Spleen (tissue), 11 donors: ENCODE measurements at regions not wholly inside any gene's neighbourhood (a gene's known extent, or its start where the extent isn't known, plus 50 kb on each side); places are given as distances from the start of the nearest gene placed in this dataset.

Experiments
- DNase-seq: peaks from one replicate; pipeline ENCODE4 v3.0.0-alpha.2; 2020
- H3K27ac ChIP-seq, 8 donors: fragments of 200-600 bp; sonication (generic) in 7 of 8; 1 replicate in 4 of 8; 2 replicates in 4 of 8; pipeline versions ENCODE4 v1.5.0 to v1.8.0; 2016 to 2021; ENCODE audit warnings: inconsistent platforms in 4 of 8, mild to moderate bottlenecking in 4 of 8, moderate library complexity in 1 of 8
- H3K27me3 ChIP-seq, 7 donors: fragments of 200-600 bp; sonication (generic) in 6 of 7; replicated peaks in 1 of 7; 1 replicate in 4 of 7; 2 replicates in 3 of 7; pipeline versions ENCODE4 v1.5.0 to v1.8.0; 2016 to 2021; ENCODE audit warnings: inconsistent platforms in 3 of 7, mild to moderate bottlenecking in 1 of 7
- H3K36me3 ChIP-seq, 6 donors: fragments of 200-600 bp; sonication (generic) in 5 of 6; 1 replicate in 4 of 6; 2 replicates in 2 of 6; pipeline versions ENCODE4 v1.5.0 to v1.8.0; 2016 to 2021; ENCODE audit warnings: inconsistent platforms in 2 of 6
- H3K4me1 ChIP-seq, 6 donors: fragments of 200-600 bp; sonication (generic) in 5 of 6; 1 replicate in 3 of 6; 2 replicates in 3 of 6; pipeline versions ENCODE4 v1.5.0 to v1.8.0; 2016 to 2021; ENCODE audit warnings: inconsistent platforms in 3 of 6
- H3K4me3 ChIP-seq, 8 donors: fragments of 200-600 bp; sonication (generic) in 7 of 8; 1 replicate in 4 of 8; 2 replicates in 4 of 8; pipeline versions ENCODE4 v1.5.0 to v1.8.0; 2016 to 2021; ENCODE audit warnings: inconsistent platforms in 4 of 8, mild to moderate bottlenecking in 4 of 8, moderate library complexity in 2 of 8
- H3K9me3 ChIP-seq, 8 donors: fragments of 200-600 bp; sonication (generic) in 7 of 8; 1 replicate in 4 of 8; 2 replicates in 4 of 8; pipeline versions ENCODE4 v1.5.0 to v1.8.0; 2016 to 2021; ENCODE audit warnings: inconsistent platforms in 4 of 8
- POLR2A ChIP-seq, 3 donors: fragments of 450-650 bp; IDR thresholded peaks; one replicate each; pipeline ENCODE4 v1.5.1; 2017; ENCODE audit warnings: antibody characterized with exemption in 3 of 3, mild to moderate bottlenecking in 1 of 3
- POLR2AphosphoS5 ChIP-seq, 3 donors: sonication (generic); formaldehyde crosslinking; IDR thresholded peaks; one replicate each; pipeline ENCODE4 v1.5.1; 2017; ENCODE audit warnings: antibody characterized with exemption in 3 of 3
- WGBS, 5 donors: extraction: QIAGEN DNeasy Blood & Tissue Kit in 3 of 5; methylation state at CpG; one replicate each; pipeline versions ENCODE4 v1.1.5 to v1.1.7; 2013 to 2018; 5-methylcytosine and 5-hydroxymethylcytosine counted together
- intact Hi-C: fragments of 100-400 bp; cut with DNase I; formaldehyde crosslinking; loops from one replicate; pipeline ENCODE4 v1.15.0; 2023; ENCODE audit warnings: low total_unique reads
- TF ChIP-seq, protein P1 (sequence below), 11 experiments: fragments of 200-600 bp in 7 of 11; fragments of 450-650 bp in 4 of 11; sonication (generic) in 4 of 11; IDR thresholded peaks in 8 of 11; conservative IDR thresholded peaks in 3 of 11; 1 replicate in 7 of 11; 2 replicates in 4 of 11; pipeline versions ENCODE4 v1.4.0 to v1.8.0; 2016 to 2021; ENCODE audit warnings: antibody characterized with exemption in 11 of 11, inconsistent platforms in 4 of 11, mild to moderate bottlenecking in 1 of 11
- donor health status: healthy with polysubstance abuse.
- donor health status: DM: no; HTN: no; CAD: no; lungs with moderate emphysema.
- donor health status: DM: no; HTN: no; CAD: no.
- donor health status: Bipolar disorder and iron deficiency.
- donor health status: healthy.
- donor health status: DM: no; HTN: no; CAD: no.
- donor health status: DM: yes; HTN: yes; CAD: no.

DNA sequence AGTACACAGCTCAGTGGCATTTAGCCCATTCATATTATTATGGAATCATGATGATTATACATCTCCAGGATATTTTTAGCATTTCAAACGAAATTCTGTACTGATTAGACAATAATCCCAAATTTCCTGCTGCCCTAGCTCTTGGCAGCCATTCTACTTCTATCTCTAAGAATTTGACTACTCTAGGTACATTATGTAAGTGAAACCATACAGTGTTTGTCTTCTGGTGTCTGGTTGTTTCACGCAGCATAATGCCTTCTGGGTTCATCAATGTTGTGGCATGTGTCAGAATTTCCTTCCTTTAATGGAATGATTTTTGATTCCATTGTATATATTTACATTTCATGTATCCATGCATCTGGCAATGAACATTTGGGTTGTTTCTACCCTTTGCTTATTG is 517.7 kb downstream of the ETS1 start:
- 65 to 75% (median 73%) methylated on average over 2 of the region's 2 CpGs for WGBS, 5 donors
- intact Hi-C loops: no loop called here

DNA sequence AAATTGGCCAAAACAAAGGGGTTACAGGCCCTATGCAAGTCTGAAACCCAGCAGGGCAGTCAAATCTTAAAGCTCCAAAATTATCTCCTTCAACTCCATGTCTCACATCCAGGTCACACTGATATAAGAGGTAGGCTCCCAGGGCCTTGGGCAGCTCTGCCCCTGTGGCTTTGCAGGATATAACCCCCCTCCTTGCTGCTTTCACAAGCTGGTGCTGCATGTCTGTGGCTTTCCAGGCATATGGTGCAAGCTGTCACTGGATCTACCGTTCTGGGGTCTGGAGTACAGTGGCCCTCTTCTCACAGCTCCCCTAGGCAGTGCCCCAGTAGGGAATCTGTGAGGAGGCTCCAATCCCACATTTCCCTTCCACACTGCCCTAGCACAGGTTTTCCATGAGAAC is 519.6 kb downstream of the ETS1 start:
- no peaks in the 10 kb centered on the region for H3K4me1 ChIP-seq
- DNase-seq: no peak
- intact Hi-C loops: no loop called here
- peaks cover 0 to 8% (median 2%) of the 10 kb centered on the region in 8 donors for H3K9me3 ChIP-seq
- peaks cover 0 to 2% (median 0%) of the 10 kb centered on the region in 7 donors for H3K27me3 ChIP-seq
- no peak overlapping the region for H3K4me3 ChIP-seq
- TF ChIP-seq POLR2A (IDR thresholded peaks at IDR 0.05): no peak
- no peak for TF ChIP-seq POLR2AphosphoS5 (IDR thresholded peaks at IDR 0.05)
- TF ChIP-seq, protein P1, sequence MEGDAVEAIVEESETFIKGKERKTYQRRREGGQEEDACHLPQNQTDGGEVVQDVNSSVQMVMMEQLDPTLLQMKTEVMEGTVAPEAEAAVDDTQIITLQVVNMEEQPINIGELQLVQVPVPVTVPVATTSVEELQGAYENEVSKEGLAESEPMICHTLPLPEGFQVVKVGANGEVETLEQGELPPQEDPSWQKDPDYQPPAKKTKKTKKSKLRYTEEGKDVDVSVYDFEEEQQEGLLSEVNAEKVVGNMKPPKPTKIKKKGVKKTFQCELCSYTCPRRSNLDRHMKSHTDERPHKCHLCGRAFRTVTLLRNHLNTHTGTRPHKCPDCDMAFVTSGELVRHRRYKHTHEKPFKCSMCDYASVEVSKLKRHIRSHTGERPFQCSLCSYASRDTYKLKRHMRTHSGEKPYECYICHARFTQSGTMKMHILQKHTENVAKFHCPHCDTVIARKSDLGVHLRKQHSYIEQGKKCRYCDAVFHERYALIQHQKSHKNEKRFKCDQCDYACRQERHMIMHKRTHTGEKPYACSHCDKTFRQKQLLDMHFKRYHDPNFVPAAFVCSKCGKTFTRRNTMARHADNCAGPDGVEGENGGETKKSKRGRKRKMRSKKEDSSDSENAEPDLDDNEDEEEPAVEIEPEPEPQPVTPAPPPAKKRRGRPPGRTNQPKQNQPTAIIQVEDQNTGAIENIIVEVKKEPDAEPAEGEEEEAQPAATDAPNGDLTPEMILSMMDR (IDR thresholded peaks at IDR 0.05 in 8 of 11, conservative IDR thresholded peaks at IDR 0.05 in 3 of 11): no peak
- no peaks in the 10 kb centered on the region for H3K36me3 ChIP-seq
- no peak overlapping the region for H3K27ac ChIP-seq
- 31 to 80% (median 38%) methylated on average over 1 of the region's 1 CpG for WGBS, 5 donors

More for the DNA sequence above, 517.7 kb downstream of the ETS1 start:
- H3K27me3 ChIP-seq: no peaks in the 10 kb centered on the region
- H3K4me3 ChIP-seq: no peak overlapping the region
- TF ChIP-seq, protein P1 (IDR thresholded peaks at IDR 0.05 in 8 of 11, conservative IDR thresholded peaks at IDR 0.05 in 3 of 11): no peak
- TF ChIP-seq POLR2AphosphoS5 (IDR thresholded peaks at IDR 0.05) (no peak), POLR2A (IDR thresholded peaks at IDR 0.05) (no peak)
- no peaks in the 10 kb centered on the region for H3K36me3 ChIP-seq
- H3K27ac ChIP-seq: no peak overlapping the region
- DNase-seq: no peak
- H3K9me3 ChIP-seq: no peaks in the 10 kb centered on the region
- H3K4me1 ChIP-seq: no peaks in the 10 kb centered on the region

DNA sequence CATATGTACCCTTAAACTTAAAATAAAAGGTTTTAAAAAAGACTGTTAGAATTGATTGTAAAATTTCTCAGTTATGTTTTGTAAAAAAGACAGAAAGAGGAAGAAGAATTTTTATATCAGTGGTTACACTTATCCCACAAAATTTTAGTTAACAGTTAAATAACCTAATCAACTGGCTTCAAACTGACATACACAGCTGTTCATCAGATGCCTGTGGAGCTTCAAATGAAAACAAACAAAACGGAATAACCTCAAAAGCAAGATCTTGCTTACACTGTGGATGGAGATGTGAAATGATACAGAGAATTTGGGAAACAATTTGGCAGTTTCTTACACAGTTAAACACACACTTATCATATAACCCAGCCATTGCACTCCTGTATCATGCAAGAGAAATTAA is 521.0 kb downstream of the ETS1 start:
- no peak overlapping the region for H3K27ac ChIP-seq
- H3K36me3 ChIP-seq: no peaks in the 10 kb centered on the region
- intact Hi-C loops: no loop called here
- H3K4me1 ChIP-seq: no peaks in the 10 kb centered on the region
- H3K4me3 ChIP-seq: no peak overlapping the region
- peaks cover 0 to 8% (median 2%) of the 10 kb centered on the region in 8 donors for H3K9me3 ChIP-seq
- DNase-seq: no peak
- TF ChIP-seq, protein P1 (IDR thresholded peaks at IDR 0.05 in 8 of 11, conservative IDR thresholded peaks at IDR 0.05 in 3 of 11): no peak
- TF ChIP-seq POLR2AphosphoS5 (IDR thresholded peaks at IDR 0.05): no peak
- TF ChIP-seq POLR2A (IDR thresholded peaks at IDR 0.05): no peak
- WGBS, 5 donors: 42 to 54% (median 44%) methylated on average over 1 of the region's 1 CpG
- H3K27me3 ChIP-seq: peaks cover 0 to 3% (median 0%) of the 10 kb centered on the region in 7 donors

DNA sequence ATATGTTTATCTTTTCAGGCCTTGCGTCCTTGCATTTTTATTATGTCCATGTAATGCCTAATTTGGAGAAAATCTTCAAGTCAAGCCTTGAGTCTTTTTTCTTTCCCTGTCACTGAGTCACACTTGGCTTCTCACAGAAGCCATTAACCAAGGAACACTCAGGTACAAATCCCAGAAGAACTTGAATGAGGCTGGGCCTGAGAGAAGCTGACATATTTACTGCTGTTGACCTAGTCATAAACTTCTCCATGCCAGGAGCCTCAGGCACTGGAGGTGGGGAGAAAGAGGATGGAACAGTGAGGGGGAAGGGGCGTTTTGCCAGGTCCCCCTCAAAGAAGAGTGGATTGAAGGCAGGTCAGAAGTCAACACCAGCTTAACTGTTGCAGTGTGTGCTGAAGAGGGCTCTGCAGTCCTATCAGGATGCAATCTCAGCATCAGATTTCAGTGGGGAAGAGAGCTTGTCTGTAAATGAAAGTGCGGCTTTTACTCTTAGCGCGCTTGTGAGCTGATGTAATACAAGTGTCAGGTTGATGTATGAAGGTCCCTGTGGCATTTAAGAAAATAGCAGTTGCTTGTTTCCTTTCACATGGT is 526.0 kb downstream of the ETS1 start:
- Histone ChIP-seq H3K4me3 (no peak overlapping the region), H3K36me3 (no peaks in the 10 kb centered on the region), H3K4me1 (no peaks in the 10 kb centered on the region), H3K27ac (no peak overlapping the region), H3K27me3 (peaks cover 0 to 3% (median 0%) of the 10 kb centered on the region in 7 donors), H3K9me3 (peaks cover 0 to 8% (median 2%) of the 10 kb centered on the region in 8 donors)
- no peak for DNase-seq
- intact Hi-C loops: no loop called here
- TF ChIP-seq POLR2AphosphoS5 (IDR thresholded peaks at IDR 0.05) (no peak), POLR2A (IDR thresholded peaks at IDR 0.05) (no peak)
- TF ChIP-seq, protein P1 (IDR thresholded peaks at IDR 0.05 in 8 of 11, conservative IDR thresholded peaks at IDR 0.05 in 3 of 11): no peak
- 63 to 78% (median 70%) methylated on average over 5 of the region's 5 CpGs for WGBS, 5 donors
